NCI-H2171 (cell line): ENCODE measurements at regions not wholly inside any gene's neighbourhood (a gene's known extent, or its start where the extent isn't known, plus 50 kb on each side); places are given as distances from the start of the nearest gene placed in this dataset.

Source experiments
- DNase-seq: peaks from one replicate; lab custom pipeline; 2025; lab: John Stamatoyannopoulos, UW

DNA sequence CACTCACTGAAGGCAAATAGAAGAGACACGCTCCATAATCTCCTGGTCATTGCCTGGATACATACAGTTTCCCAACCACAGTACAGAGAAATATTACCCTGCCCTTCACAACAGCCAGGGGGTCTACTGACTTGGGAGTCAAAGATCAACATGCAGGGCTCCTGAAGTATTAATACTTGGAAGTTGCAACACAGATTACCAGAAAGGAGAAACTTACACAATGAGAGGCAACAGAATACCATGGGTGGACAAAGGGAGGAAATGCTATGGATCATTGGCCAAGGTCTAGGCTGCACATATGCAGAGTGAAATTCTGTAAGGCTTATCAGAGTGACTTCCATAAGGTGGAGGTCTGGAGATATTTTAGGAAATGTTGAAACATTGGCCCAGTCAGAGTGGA is 267.9 kb upstream of the FAT3 start:
- DNase-seq = no peak

GRCh38 chr11:91955206-91955605 is 269.4 kb upstream of the FAT3 start:
- no peak for DNase-seq

DNA sequence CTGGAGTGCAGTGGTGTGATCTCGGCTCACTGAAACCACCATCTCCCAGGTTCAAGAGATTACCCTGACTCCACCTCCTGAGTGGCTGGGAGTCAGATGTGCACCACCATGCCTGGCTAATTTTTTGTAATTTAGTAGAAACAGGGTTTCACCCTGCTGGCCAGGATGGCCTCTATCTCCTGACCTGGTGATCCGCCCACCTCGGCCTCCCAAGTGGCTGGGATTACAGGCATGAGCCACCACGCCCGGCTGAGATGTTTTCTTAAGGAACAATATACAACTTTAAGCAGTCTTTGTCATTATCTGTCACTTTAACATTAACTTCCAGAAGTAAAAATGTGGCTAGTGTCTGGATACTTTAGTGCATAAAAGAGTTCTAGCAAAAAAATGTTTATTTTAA is 272.6 kb upstream of the FAT3 start:
- DNase-seq = no peak

DNA sequence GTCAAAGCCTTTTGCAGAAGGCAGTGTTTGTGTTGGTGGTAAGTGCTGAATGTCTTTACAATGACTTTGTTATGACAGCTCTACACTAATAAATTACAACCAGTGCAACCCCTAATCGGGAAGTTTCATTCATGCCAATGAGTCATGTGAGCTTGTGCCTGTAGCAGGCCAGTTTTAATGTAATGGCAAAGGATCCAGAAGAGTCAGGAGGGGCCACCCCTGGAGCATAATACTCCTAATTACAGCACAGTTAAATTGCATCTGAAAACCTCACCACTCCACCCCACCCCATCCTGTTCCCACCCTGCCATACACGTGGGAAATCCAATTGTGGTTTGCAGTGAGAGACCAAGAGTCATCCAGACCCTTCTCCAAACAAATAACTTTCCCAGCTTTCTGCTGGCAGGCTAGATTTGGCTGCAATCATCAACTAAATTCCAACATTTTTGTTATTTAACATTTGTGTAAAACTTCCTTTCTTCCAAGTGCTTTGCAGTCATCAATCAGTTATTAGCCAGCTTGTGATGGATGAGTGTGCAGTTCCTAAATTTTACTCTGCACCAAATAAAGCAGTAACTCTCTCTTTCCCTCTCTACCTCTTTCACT is 277.3 kb upstream of the FAT3 start:
- DNase-seq = no peak

DNA sequence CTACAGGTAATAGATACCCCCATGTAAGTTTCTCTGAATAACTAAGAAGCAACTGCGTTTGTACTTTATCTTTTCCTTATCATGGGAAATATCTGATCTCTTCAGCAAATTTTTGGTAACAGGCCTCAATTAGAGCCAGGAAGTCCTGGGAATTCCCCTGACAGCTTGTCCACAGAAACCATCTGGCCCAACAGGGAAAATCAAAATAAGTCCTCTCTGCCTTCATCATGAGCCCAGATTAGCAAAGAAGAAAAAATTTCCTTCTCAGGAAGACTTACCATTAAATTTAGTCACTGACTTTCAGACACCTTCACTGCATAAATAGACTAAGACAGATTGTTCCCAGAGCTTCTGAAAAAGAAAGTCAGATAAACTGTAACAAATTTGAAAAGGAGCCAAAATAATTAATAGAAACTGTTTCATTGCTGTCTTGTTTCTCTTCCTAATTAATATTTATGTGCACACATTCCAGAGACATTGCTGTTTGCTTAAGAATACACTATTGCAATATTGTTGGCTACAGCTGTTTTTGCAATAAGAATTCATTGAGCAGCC is 278.1 kb upstream of the FAT3 start:
- DNase-seq = no peak

GRCh38 chr11:91935120-91935519 is 289.5 kb upstream of the FAT3 start:
- DNase-seq = no peak

- no peak for DNase-seq
These were observed 292.3 kb upstream of the FAT3 start for GRCh38 chr11:91932151-91932821.

- DNase-seq = no peak
These were observed 297.2 kb upstream of the FAT3 start for GRCh38 chr11:91927448-91927847.

DNA sequence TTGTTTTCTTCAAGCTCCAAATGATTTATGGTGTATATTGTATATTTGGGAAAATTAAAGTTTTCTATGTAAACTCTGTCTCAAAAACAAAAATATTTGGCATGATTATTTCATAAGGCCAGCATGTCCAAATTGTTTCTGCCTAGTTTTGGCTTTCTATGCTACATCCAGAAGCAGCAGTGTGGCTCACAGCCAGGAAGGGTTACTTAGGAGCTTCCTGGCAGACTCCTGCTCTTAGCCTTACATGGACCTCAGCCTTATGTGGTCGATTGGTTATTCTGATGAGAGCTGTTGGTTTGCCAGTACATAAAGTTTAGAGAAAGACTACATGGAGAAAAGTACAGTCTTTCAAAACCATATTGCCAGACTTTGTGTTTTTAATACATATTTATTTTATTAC is 297.7 kb upstream of the FAT3 start:
- DNase-seq = no peak

DNA sequence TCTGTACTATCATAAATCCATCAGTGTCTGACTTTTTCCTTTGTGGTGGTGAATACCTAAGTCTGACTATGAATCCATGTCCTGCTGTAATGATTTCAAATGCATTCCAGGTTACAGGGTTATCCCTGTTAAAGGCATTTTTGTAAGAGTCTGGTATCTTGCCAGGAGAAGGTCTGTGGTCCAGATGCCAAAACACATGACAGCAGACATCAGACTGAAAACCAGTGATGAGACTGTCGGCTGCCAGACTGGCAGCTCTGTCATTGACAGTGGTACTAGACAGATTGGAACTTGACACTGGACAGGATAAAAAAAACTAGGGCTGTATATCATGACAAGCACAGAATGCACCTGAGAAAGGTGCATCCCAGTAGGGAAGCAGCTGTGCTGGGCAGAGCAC is 301.8 kb upstream of the FAT3 start:
- DNase-seq = no peak

DNA sequence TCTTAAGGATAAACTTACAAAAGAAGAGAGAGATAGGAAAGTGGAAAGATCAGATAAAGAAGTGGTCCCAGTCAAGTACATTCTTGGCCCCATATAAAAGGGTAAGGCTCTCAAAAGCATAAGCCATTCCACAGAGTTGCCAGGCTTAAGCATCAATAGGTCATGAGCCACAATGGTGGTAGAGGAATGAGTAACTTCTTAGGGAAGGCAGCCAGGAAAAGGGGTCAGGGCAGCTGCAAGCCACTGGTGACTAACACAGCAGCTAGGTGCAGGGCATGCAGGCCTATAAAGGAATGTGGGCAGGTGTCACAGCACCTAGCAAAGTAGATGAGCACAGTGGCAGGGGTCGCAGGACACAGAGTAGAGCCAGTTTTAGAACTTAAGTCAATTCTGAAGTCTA is 302.6 kb upstream of the FAT3 start:
- no peak for DNase-seq

DNA sequence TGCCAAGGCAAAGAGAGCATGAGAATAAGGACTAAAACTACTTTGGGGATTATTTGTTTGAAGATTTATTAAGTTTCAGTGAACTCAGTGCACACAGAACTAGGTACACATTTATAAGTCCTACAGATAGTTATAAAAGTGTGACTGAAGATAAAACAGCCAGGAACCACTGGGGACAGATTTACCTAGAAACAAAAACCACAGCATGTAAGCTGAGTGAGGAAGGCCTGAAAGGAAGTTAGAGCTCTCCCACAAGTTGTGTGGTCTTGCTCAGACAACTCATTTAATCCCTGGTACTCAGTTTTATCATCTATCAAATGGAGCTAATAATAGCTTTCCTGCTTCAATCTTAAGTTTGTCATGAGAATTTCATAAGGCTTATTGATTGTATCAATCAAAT is 311.2 kb upstream of the FAT3 start:
- no peak for DNase-seq

- no peak for DNase-seq
These were observed 312.3 kb upstream of the FAT3 start for GRCh38 chr11:91912322-91912721.

- DNase-seq = no peak
These were observed 317.6 kb upstream of the FAT3 start for GRCh38 chr11:91906871-91907624.

- DNase-seq = no peak
These were observed 319.5 kb upstream of the FAT3 start for GRCh38 chr11:91904792-91905785.

GRCh38 chr11:91902312-91902711 is 322.3 kb upstream of the FAT3 start:
- no peak for DNase-seq

- DNase-seq = no peak
These were observed 344.0 kb upstream of the FAT3 start for GRCh38 chr11:91880660-91881059.

DNA sequence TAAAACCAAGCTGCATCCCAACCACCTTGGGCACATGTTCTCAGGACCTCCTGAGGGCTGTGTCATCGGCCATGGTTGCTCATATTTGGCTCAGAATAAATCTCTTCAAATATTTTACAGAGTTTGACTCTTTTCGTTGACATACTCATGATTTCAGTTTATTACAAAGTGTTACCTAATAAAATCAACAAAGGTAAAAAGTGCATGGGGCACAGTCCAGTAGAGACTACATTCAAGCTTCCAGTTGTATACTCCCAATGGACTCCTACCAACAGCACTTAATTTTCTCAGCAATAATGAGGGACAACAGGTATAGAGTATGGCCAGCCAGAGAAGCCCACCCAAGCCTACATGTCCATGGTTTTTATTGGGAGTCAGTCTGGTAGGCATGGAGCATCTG is 347.9 kb upstream of the FAT3 start:
- DNase-seq = no peak

GRCh38 chr11:91872243-91872642 is 352.4 kb upstream of the FAT3 start:
- DNase-seq = no peak

GRCh38 chr11:91871791-91872190 is 352.8 kb upstream of the FAT3 start:
- DNase-seq = no peak

DNA sequence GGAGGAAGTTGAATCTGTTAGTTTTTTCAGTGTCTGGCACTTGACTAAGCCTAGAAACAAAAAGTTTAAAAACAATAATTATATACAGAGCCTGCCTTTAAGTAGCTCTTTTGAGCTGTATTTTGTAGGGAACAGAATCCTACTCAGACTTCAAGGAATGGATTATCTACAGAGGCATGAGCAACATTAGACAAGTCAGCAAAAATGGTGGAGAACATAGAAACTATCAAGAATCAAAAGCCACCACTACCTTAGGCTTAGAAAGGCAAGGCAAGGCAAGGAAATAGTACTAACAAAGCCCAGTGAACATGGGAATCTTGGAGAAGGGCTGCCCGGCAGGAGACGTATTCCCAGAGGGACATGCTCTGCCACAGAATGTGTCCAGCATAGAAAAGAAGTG is 353.6 kb upstream of the FAT3 start:
- DNase-seq = no peak

DNA sequence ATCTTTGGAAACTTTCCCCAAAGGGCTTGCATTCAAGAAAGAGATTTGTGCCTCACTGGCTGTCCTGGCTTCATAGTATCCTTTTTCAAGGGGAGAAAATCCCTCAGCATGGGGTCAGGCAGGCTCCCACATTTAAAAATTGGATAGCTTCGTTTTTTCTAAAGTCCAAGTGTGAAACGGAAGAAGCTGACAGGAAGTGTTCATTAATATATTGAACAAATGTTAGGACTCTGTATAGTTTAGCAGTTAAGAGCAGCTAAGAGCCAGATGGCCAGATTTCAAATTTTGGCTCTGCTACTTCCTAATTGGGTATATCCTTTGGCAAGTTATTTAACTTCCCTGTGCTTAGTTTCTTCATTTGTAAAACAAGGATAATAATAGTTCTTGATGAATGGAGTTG is 354.9 kb upstream of the FAT3 start:
- DNase-seq = no peak
